ENCODE measurements at regions not wholly inside any gene's neighbourhood (a gene's known extent, or its start where the extent isn't known, plus 50 kb on each side); places are given as distances from the start of the nearest gene placed in this dataset.

GRCh38 chr4:134463771-134464170, 262.2 kb upstream of the PABPC4L start:
- TF ChIP-seq CTCF (IDR thresholded peaks at IDR 0.05 in 2 of 3, conservative IDR thresholded peaks at IDR 0.05 in 1 of 3; ENCODE audit: borderline replicate concordance in 1 of 3, insufficient read depth in 1 of 3, low read depth in 2 of 3, low read length in 2 of 3) (no peak), JUND (IDR thresholded peaks at IDR 0.05) (no peak)

Data from HCT116 (cell line).